WERI-Rb-1 (cell line): ENCODE measurements at regions not wholly inside any gene's neighbourhood (a gene's known extent, or its start where the extent isn't known, plus 50 kb on each side); places are given as distances from the start of the nearest gene placed in this dataset.

Experiments
- DNase-seq: peaks from one replicate; pipeline ENCODE4 v3.0.0-alpha.2; 2020
- H3K27ac ChIP-seq: fragments of 250-450 bp; sonication (Bioruptor Pico); 2 replicates; pipeline ENCODE4 v1.5.1; 2020; ENCODE audit warnings: mild to moderate bottlenecking, moderate library complexity
- H3K27me3 ChIP-seq: fragments of 250-450 bp; sonication (Bioruptor Pico); 2 replicates; pipeline ENCODE4 v1.5.1; 2021; ENCODE audit warnings: mild to moderate bottlenecking, low read depth, moderate library complexity; ENCODE audit not compliant: insufficient read depth, severe bottlenecking
- H3K36me3 ChIP-seq: fragments of 250-450 bp; sonication (Bioruptor Pico); 2 replicates; pipeline ENCODE4 v1.5.1; 2020; ENCODE audit warnings: mild to moderate bottlenecking, moderate library complexity
- H3K4me3 ChIP-seq: 2 replicates; pipeline ENCODE4 v1.5.1; 2011; ENCODE audit warnings: low read depth, mild to moderate bottlenecking, control low read depth, low read length
- H3K9me3 ChIP-seq: fragments of 250-450 bp; sonication (Bioruptor Pico); 2 replicates; pipeline ENCODE4 v1.5.1; 2021; ENCODE audit warnings: mild to moderate bottlenecking, moderate library complexity; ENCODE audit not compliant: severe bottlenecking
- TF ChIP-seq, protein P1 (sequence below): IDR thresholded peaks from 2 replicates; pipeline ENCODE4 v1.5.1; 2011; ENCODE audit warnings: low read depth, mild to moderate bottlenecking, control low read depth, inconsistent platforms, low read length

DNA sequence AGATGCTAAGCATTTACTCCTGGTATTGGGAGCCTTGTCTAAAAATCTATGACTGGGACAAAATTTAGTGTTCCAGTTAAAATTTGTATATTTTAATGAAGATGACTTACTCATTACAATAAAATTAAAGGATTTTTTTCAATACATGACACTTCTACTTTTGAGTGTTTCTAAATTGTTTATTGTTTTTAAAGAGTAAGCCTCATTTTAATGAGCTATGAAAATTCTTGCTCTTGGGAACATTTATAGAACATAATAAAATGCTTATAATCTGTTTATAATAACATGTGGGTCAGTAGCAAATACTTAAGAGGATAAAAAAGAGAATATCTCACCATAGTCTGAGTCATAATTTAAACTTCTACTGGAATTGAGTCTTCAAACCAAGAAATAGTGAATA is 149.5 kb downstream of the PLCE1 start:
- DNase-seq = no peak
- TF ChIP-seq, protein P1, sequence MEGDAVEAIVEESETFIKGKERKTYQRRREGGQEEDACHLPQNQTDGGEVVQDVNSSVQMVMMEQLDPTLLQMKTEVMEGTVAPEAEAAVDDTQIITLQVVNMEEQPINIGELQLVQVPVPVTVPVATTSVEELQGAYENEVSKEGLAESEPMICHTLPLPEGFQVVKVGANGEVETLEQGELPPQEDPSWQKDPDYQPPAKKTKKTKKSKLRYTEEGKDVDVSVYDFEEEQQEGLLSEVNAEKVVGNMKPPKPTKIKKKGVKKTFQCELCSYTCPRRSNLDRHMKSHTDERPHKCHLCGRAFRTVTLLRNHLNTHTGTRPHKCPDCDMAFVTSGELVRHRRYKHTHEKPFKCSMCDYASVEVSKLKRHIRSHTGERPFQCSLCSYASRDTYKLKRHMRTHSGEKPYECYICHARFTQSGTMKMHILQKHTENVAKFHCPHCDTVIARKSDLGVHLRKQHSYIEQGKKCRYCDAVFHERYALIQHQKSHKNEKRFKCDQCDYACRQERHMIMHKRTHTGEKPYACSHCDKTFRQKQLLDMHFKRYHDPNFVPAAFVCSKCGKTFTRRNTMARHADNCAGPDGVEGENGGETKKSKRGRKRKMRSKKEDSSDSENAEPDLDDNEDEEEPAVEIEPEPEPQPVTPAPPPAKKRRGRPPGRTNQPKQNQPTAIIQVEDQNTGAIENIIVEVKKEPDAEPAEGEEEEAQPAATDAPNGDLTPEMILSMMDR = no peak
- Histone ChIP-seq H3K27me3 (no peaks in the 10 kb centered on the region), H3K36me3 (no peaks in the 10 kb centered on the region; the same call in 1 of the 2 replicates), H3K9me3 (peaks cover 12% of the 10 kb centered on the region), H3K4me3 (no peak overlapping the region), H3K27ac (no peak overlapping the region)

- no peaks in the 10 kb centered on the region for H3K27me3 ChIP-seq
- no peak overlapping the region for H3K4me3 ChIP-seq
- H3K9me3 ChIP-seq = peaks cover 12% of the 10 kb centered on the region
- no peak for DNase-seq
- no peaks in the 10 kb centered on the region; the same call in 1 of the 2 replicates for H3K36me3 ChIP-seq
- TF ChIP-seq, protein P1 = no peak
- H3K27ac ChIP-seq = no peak overlapping the region
Observed at GRCh38 chr10:94146313-94146712, 152.6 kb downstream of the PLCE1 start.

DNA sequence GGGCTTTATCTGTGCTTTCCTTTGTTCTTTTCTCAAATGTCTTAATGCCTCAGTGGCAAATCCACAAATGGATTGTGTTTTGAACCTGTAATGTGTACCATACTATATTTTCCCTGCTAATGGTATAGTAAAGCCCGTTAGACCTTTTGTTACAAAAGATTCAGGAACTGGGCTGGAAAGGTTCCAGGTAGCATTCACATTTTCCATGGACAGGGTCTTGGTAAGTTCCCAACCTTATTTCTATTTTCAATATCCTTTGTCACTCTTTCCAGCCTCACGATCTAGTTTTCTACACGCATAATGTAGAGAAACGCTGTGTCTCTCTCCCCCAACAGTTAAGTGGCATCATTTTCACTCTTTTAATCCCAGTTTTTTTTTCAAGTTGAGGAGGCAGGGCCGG is 153.0 kb downstream of the PLCE1 start:
- Histone ChIP-seq H3K36me3 (no peaks in the 10 kb centered on the region; the same call in 1 of the 2 replicates), H3K4me3 (no peak overlapping the region), H3K9me3 (peaks cover 12% of the 10 kb centered on the region), H3K27me3 (no peaks in the 10 kb centered on the region), H3K27ac (no peak overlapping the region)
- TF ChIP-seq, protein P1 = no peak
- DNase-seq = no peak

GRCh38 chr10:94149702-94150101 is 156.0 kb downstream of the PLCE1 start:
- TF ChIP-seq, protein P1 = no peak
- Histone ChIP-seq H3K27ac (peak overlapping the region; percentile 93), H3K9me3 (peaks cover 11% of the 10 kb centered on the region), H3K4me3 (no peak overlapping the region), H3K27me3 (no peaks in the 10 kb centered on the region), H3K36me3 (no peaks in the 10 kb centered on the region; the same call in 1 of the 2 replicates)
- peak; percentile 69 for DNase-seq

GRCh38 chr10:94150541-94151184 is 156.9 kb downstream of the PLCE1 start:
- Histone ChIP-seq H3K36me3 (no peaks in the 10 kb centered on the region), H3K27ac (peak overlapping the region; percentile 93), H3K27me3 (no peaks in the 10 kb centered on the region), H3K4me3 (no peak overlapping the region; the same call in 1 of the 2 replicates), H3K9me3 (peaks cover 9% of the 10 kb centered on the region)
- TF ChIP-seq, protein P1 = no peak
- peak; percentile 81 for DNase-seq
